Stimulated activated CD4-positive, alpha-beta T cell treated with anti-CD3 and anti-CD28 coated beads, Interleukin-1b, Interleukin-23, amount 100 ng/mL, for 4 hours (primary cell): ENCODE measurements at regions not wholly inside any gene's neighbourhood (a gene's known extent, or its start where the extent isn't known, plus 50 kb on each side); places are given as distances from the start of the nearest gene placed in this dataset.

Experiments
- DNase-seq, 2 donors: peaks; one replicate each; pipeline ENCODE4 v3.0.0-alpha.2; 2020; ENCODE audit warnings: low read depth in 2 of 2

DNA sequence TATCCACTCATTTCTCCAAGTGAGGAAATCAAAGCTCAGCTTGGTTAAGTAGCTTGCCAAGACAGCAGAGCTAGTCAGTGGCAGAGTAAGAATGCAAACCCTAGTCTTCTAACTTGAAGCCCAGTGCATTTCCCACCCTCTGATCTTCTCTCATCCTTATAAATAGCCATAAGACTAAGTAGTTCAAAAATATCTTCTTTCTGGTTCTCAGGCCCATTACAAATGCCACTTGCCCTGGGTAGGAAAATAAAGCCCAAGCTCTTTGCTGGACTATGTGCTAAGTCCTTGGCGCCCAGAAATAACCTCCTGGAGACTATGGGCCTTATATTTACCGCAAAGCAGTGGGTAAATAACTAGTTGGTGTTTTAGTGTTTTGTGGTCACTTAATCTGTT lies 505.8 kb downstream of the PLPP3 start:
- DNase-seq: no peak

DNA sequence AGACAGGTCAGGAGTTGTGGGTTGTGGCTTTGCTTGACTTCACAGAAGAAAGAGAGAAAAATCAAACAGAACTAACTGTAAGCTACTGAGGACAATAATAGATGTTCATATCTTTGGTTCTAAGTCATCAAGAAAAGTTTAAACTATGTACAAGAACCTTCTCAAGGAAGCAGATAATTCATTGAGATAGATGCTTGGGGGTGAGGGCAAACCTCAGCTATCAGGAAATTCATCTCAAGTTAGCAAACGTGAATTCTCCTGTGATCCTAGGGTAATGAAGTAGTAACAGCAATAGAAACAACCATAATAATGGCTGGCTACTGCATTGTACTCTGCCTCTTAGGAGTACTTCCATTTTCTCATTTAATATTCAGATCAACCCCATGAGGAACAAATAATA lies 506.2 kb downstream of the PLPP3 start:
- no peak for DNase-seq

DNA sequence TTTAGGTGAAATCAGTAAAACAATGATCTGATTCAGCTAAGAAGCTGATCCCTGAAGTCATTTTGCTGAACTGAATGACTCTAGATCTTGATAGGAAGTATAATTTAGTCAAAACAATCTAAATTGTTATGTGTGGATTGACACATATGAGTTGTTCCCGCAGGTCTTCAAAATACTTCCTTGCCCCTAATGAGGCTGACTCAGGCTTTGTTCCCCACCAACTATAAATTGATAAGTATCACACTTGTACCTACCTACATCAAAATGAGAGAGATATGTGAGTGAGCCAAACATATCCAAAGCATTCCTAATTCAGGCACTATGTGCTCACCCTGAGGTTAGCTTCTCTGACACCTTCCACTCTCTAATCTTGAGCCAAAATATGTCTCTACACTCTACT lies 507.1 kb downstream of the PLPP3 start:
- no peak for DNase-seq

DNA sequence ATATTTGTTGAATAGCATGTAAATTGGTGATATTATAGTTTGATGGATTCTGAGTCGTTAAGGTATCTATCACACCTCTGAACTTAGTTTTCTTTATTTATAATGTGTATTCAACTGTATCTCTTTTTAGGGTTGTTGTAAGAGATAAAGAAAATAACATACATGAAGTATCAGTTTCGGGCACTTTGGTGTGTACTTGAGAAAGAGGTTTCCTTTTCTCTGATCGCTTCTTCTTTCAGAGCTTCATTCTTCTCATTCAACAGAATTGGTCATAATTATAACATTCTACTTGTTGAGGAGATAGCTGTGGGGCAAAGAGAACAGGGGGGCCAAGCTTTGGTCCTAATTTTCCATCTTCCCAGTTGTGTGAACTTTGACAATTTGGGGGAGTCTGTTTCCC lies 508.0 kb downstream of the PLPP3 start:
- DNase-seq: no peak

DNA sequence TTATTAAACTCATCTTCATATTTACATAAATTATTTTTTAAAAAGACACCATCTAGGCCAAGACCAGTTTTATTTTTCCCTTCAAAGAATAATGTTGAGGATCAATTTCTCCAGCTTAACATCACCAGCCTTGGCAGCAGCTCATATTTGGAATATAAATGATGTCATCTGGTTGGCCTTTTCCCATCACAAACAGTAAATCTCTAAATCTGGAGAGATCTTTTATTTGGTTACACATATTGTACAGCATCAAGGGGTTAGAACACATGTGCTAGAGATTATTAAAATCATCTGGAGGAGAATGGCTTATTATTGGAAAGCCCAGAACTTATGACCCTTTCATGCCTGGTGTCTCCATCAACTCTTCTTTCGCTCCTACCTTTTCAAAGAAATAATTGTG lies 508.8 kb downstream of the PLPP3 start:
- no peak for DNase-seq

DNA sequence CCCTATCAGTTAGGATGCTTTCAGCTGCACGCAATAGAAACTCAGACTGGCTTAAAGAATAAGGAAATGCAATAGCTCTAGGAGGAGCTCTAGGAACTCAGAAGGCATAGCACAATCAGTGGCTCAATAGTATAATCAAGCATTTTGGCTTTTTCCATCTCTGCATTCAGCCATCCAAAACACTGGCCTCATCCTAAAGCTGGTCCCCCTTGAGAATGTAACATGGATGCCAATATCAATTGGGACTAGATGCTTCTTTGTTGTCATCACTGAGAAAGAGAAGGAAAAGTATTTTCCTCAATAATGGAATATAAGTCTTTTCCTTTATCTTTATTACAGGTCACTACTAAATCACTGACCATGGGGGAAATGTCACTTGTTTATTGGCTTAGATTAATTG lies 509.5 kb downstream of the PLPP3 start:
- DNase-seq: no peak

DNA sequence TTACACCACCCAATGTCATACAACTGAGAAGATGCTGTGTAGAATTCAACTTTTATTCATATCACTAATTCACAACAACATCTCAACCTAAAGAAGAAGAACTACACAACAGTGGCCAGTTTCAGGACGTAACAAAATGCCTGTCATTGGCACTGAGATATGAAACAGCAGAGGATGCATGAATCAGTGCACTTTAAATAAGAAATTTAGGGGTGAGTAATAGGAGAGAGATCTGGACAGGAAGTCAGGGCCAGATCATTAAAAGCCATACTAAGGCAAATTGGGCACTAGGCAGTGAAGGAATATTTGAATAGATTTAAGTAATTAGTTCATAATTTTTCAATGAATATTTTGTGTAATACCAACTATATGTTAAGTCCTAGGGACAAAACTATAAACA lies 510.5 kb downstream of the PLPP3 start:
- DNase-seq: no peak

DNA sequence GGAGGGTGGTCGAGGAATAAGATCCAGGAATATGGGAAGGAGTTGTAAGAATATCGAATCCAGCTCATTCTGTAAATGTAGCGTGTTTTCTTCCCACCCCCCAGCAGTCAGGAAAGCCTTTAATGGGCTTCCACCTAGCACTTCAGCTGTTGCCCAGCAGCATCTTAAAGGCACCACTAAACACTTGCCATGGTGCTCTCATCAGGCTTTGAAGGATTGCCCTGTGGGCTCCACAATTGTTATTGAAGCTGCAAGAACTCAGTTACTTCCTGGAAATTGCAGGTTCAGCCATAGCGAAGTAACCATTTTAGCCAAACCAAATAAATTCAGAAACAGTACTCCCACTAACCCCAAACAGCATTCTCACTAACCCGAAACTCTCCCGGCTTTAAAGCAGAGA lies 511.2 kb downstream of the PLPP3 start:
- DNase-seq: no peak

DNA sequence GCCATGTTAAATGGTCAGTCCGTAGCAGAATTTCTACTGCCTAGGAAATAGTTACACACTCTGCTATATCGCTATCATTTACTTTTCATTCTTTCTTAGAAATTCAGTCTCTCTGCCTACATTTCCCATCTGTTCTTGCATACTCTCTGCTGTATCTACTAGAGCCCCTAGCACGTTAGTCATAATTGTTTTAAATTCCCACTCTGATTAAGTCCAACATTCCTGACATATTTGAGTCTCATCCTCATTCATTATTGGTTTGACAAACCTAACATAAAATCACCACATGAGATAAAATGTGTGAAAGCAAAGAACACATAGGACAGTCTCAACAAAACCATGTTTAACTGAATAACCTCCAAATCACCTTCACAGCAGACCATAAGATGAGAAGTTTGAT lies 513.6 kb downstream of the PLPP3 start:
- DNase-seq: no peak

DNA sequence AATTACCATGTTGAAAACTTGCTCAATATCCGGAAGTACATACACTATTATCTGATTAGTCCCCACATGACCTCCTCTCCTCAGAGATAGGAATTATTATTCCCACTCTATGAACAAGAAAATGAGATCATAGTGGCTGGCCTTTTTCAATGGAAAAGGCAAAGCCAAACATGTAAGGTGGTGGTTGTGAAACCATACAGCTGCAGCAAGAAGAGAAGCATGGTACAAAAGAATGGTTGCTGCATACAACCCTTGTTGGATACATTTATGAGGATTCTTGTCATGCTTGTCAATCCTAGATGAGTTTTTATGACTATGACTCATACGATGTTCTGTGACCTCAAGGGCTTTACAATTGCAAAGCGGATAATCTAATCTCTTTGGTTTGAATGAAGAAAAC lies 514.7 kb downstream of the PLPP3 start:
- no peak for DNase-seq

DNA sequence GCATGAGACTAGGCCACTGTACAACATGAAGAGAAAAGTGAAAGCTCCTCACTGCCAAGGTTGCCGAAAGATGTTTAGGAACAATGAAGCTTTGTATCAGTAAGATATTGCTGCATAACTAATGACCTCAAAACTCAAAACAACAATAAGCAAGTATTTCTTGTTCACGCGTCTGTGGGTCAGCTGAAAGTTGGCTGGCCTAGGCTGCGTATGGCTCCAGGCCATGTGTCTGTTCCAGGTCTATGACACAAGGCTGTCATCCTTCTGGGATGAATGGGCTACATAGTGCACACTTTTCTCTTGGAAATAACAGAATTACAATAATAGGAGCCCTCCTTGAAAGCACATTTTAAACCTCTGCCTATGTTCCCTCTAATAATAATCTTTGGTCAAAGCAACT lies 515.9 kb downstream of the PLPP3 start:
- no peak for DNase-seq

DNA sequence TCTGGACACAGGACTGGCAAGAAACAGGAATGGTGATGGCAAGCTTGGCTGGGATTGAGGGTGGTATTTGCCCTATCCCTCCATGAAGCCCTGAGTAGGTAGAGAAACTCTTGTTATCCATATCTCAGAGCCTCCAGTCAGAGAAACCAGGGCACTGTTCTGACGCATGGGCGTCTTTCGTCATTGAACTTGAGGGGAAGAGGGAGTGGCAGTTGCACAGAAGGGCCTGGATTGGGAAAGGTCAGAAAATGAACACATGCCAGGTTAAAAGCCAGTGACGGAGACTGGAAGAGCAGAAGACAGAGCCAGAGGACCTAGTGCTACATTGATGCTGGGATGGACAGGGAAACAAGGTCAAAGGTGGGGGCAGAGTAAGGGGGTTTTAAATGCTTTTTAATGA lies 516.7 kb downstream of the PLPP3 start:
- DNase-seq: no peak

DNA sequence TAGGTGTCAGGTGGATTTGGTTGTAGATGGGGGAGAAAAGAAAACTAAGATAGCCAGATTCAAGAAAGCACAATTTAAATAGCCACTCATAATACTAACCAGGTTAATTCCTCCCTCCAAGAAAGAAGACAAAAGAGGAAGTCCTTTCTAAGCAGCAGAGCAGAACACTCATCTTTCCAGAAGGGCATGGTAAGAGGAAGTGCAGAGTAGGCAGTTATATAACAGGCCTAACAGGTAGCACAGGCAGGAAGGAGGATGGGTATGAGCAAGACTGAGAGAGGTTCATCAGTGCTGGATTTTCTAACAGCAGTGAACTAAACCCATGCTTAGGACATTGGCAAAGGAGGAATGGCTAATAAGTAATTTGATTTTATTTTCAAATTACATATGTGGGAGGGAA lies 517.5 kb downstream of the PLPP3 start:
- DNase-seq: no peak

DNA sequence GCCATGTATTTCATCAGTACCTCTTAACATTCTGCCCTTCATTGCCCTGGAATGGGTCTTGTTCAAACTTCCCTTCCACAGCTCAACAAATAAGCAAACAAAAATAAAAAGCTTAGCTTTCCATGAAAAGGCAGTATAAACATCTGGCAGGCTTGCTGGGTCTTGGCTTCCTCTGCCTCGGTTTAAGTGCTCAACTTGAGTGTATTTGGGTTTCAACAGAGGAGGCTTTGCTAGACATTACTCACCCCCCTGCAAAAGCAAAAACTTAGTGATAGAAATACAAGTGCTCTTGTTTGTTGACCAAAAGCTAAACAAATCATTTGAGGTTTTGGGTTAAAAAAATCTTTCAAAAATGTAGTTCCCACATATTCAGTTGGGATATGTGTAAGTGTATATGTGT lies 518.5 kb downstream of the PLPP3 start:
- DNase-seq: no peak

DNA sequence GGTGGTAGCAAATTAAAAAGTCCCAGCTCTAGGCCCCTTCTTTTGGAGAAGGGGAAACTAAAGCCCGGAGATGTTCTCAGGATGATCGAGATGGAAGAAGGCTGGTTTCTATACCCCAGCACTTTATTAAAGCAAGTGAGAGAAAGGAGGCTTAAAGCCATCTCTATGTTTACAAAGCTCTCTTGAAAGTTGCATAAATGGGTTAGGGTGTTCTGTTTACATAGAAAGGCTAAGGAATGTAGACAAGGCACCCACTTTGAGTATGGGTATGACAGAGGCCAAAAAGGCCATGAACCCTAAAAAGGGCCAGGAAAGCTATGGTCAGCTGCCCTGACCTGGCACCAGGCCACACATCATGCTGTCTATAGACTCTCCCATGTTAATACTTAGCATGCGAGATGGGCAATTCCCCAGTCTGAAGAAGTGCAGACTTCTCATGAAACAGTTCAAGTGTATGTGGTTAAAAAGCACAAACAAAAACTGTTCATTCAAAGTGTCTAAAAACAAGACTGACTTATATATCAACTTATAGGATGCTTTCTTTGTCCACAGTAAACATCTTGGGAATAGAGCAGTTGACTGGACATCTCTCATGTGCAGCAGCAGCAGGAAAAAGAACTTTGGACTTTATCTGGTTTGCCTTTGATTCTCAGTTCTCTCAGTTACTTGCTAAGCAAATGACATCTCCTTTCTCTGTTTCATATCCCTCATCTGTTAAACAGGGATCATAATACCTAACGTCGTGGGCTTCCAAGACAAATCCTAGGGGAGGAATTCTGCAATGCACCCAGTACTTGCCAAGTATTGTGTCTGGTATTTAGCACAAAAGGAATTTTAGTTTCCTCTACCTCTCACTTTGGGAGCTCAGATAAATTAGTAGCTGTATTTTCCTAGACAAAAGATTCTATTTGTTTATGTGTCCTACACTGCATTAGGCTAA lies 521.6 kb downstream of the PLPP3 start:
- DNase-seq: no peak

DNA sequence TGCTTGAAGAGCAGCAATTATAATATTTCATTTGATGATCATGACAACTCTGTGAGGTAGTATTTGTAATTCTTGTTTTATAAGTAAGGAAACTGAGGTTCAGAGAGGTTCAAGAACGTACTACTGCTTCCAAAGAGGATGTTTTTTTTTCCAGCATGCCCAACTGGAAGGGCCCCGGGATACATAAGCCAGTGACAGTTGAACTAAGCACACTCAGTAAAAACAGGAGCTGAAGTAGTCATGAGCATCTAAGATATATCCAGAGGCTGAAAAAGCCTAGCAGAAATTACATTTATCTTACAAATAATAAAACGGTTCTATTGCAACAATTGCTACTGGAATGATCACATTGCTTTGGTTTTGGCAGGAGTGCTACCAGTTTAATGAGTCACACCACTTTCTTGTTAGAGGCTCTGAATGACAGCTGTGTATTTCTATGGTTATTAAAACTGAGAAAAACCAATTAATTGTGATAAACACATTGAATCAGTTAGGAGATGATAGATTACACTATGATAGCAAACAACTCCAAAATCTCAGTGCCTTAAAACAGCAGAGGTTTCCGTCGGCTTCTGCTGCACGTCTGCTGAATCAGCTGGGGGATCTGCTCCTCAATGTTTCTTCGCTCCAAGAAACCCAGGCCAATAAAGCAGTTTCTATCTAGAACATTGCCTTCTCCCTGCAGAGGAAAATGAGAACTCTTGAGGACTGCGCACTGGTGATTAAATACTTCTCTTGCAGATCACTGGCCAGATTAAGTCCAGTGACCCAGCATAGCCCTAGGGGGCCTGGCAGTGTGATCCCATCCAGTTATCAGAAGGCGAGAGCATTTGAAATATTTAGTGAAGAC lies 522.7 kb downstream of the PLPP3 start:
- no peak for DNase-seq

DNA sequence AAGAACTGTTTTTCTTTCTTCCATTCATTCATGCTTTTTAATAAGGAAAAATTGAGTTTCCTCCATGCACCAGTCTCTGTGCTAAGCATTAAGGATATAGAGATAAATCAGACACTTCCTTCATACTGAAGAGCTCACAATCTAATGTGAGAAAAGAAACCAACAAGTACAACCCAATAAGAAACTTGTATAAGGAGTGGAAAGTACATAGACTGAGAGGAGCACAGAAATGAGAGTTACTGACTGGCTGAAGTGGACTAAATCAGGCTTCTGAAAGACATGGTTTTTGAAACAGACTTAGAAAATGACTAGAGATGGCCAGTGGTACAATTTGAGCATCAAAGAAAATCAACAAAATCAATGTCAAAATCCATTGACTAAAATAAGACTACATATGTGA lies 524.4 kb downstream of the PLPP3 start:
- no peak for DNase-seq

DNA sequence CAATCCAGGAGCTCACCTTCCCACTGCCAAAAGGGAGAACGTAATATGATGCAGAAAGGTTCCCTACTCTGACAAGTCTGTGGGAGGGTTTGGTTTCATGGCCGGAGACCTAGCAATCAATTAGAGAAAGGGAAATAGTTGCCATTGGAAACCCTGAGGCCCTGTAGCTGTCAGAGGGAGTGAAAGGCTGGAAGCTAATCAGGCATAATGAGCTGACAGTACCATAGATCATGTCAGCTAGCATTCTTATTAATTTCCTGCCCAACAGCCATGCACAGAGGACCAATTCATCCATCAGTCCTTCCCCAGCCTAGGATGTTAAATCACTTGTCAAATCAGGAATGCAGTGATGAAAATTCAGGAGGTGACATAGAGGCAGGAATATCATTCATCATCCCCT lies 527.3 kb downstream of the PLPP3 start:
- no peak for DNase-seq

DNA sequence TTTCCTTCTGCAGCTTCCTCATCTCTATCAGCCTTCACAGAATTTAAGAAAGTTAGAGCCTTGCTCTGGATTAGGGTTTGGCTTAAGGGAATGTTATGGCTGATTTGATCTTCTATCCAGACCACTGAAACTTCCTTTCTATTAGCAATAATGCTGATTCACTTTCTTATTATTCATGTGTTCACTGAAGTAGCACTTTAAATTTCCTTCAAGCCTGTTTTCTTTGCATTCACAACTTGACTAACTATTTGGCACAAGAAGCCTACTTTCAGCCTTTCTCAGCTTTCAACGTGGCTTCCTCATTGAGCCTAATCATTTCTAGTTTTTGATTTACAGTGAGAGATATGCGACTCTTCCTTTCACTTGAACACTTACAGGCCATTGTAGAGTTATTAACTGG lies 528.5 kb downstream of the PLPP3 start:
- no peak for DNase-seq

DNA sequence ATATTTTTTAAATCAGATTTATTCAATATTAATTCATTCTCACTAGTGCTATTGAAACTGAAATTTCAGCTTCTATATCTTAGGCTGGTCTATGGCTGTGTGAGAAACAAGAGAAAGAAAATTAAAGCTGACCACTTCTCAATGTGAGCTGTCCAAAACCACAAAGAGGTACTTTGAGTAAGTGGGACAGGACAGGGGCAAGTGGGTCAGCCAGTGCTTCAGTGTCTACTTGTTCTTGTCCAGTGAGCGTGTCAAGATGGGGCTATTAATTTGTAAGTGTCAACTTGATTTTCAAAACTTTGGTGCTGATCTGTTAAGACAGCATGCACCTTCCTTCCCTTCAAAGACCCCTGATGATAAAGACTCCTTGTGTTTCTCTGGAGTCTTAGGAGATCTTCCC lies 533.9 kb downstream of the PLPP3 start:
- DNase-seq: no peak

DNA sequence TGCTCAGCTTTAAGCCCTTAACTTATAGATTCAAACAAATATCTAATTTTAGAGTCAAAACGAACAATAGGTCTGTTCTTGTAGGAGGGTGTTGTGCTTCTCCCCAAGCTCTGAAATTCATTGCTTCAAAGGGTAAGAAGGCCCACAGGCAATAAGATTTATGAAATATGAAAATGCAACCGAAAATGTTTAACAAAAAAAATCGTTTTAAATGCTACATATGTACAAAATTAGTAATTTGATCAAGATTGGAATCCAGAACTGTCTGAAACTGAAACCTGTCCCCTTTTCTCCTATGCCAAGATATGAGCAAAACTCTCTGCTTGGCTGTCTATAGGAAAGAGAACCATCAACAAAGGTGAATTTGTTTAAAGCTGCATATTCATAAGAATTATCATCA lies 534.3 kb downstream of the PLPP3 start:
- DNase-seq: no peak

DNA sequence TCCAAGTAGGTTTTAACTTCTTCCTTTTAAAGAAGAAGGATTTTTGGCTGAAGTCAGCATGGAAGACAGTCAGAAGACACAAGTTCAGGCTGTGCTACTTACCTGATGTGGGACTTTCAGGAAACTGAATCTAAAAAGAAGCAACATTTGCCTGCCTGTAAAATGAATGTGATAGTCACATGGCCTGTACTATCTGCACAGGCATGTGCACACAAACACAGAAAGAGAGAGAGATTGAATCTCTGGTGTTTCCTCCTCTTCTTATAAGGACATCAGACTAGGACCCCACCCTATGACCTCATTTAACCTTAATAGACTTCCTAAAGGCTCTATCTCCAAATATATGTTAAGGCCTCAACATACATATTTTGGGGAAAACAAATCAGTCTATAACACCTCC lies 542.9 kb downstream of the PLPP3 start:
- no peak for DNase-seq

DNA sequence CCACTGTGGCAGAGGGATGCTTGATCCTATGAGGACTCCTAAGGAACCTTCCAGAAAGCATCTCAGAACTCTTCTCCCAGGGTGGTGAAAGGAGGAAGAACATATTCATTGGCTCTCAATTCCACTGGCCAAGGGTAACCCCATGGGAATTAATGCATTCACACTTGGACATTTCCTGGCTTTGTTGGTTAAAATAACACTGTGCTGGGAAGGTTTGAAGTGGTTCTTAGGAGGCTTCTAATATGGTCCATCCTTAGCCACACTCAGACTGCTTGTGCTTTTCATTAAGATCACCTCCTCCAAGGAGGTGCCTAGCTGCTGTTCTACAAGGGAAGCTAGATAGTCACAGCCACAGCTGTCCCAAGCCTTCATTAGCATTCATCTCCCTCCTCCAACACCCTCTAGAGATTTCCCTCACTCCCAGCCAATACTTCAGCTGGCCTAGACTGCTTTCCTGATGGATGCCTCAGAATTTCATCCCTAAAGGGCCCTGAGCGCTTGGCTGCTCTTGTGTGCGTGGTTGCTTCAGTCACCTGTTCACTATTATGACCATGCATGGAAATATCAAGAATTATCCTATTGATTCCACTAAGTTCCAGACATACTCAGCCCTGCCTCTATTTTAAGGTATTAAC lies 544.4 kb downstream of the PLPP3 start:
- DNase-seq: no peak
